Neuronal stem cell (in vitro differentiated cells): ENCODE measurements at regions not wholly inside any gene's neighbourhood (a gene's known extent, or its start where the extent isn't known, plus 50 kb on each side); places are given as distances from the start of the nearest gene placed in this dataset.

Experiments used
- DNase-seq: peaks from one replicate; pipeline ENCODE4 v3.0.0-alpha.2; 2013; ENCODE audit warnings: low spot score
- H2AFZ ChIP-seq: one replicate; pipeline ENCODE4 v1.6.1; 2013; ENCODE audit warnings: mild to moderate bottlenecking, low read length, inconsistent platforms
- H2AK5ac ChIP-seq: 2 replicates; pipeline ENCODE4 v1.6.1; 2013; ENCODE audit warnings: low read depth, mild to moderate bottlenecking, inconsistent platforms, low read length, moderate library complexity, mixed read lengths
- H2BK120ac ChIP-seq: 2 replicates; pipeline ENCODE4 v1.6.1; 2013; ENCODE audit warnings: low read depth, mild to moderate bottlenecking, inconsistent platforms, low read length, moderate library complexity, mixed read lengths
- H2BK12ac ChIP-seq: one replicate; pipeline ENCODE4 v1.6.1; 2013; ENCODE audit warnings: low read length, inconsistent platforms
- H2BK15ac ChIP-seq: 2 replicates; pipeline ENCODE4 v1.6.1; 2013; ENCODE audit warnings: mild to moderate bottlenecking, low read length, inconsistent platforms, mixed read lengths
- H2BK5ac ChIP-seq: one replicate; pipeline ENCODE4 v1.6.1; 2013; ENCODE audit warnings: inconsistent platforms, mild to moderate bottlenecking, low read length, moderate library complexity
- H3K14ac ChIP-seq: one replicate; pipeline ENCODE4 v1.6.1; 2013; ENCODE audit warnings: low read length, inconsistent platforms
- H3K18ac ChIP-seq: 2 replicates; pipeline ENCODE4 v1.6.1; 2013; ENCODE audit warnings: low read length, inconsistent platforms
- H3K23ac ChIP-seq: 2 replicates; pipeline ENCODE4 v1.6.1; 2013; ENCODE audit warnings: low read depth, mild to moderate bottlenecking, mixed read lengths, low read length, inconsistent platforms; ENCODE audit not compliant: poor library complexity
- H3K27ac ChIP-seq: replicated peaks from 3 replicates; pipeline ENCODE4 v1.5.1; 2013; ENCODE audit warnings: low read length, inconsistent platforms
- H3K27me3 ChIP-seq, 3 experiments: 2 replicates each; pipeline ENCODE4 v1.6.1; 2013; ENCODE audit warnings: low read length in 3 of 3, mild to moderate bottlenecking in 2 of 3, inconsistent platforms in 1 of 3, low read depth in 1 of 3, mixed read lengths in 1 of 3, moderate library complexity in 1 of 3; ENCODE audit not compliant: control insufficient read depth in 3 of 3, insufficient read depth in 3 of 3
- H3K36me3 ChIP-seq, 2 donors: replicated peaks in 1 of 2; 2 replicates each; pipeline ENCODE4 v1.6.1; 2013; ENCODE audit warnings: low read length in 2 of 2; ENCODE audit not compliant: control insufficient read depth in 2 of 2, insufficient read depth in 2 of 2
- H3K4ac ChIP-seq: 2 replicates; pipeline ENCODE4 v1.6.1; 2013; ENCODE audit warnings: inconsistent platforms, mild to moderate bottlenecking, low read length, moderate library complexity
- H3K4me1 ChIP-seq, 2 donors: 1 replicate in 1 of 2; 2 replicates in 1 of 2; pipeline ENCODE4 v1.6.1; 2013; ENCODE audit warnings: low read length in 2 of 2, low read depth in 1 of 2; ENCODE audit not compliant: control insufficient read depth in 2 of 2, insufficient read depth in 1 of 2
- H3K4me2 ChIP-seq: one replicate; pipeline ENCODE4 v1.6.1; 2013; ENCODE audit warnings: mild to moderate bottlenecking, low read length, inconsistent platforms; ENCODE audit not compliant: insufficient read depth, poor library complexity, severe bottlenecking
- H3K4me3 ChIP-seq, 2 donors: 2 replicates each; pipeline ENCODE4 v1.5.1; 2013; ENCODE audit warnings: low read length in 2 of 2, mild to moderate bottlenecking in 2 of 2, inconsistent platforms in 1 of 2, moderate library complexity in 1 of 2
- H3K79me1 ChIP-seq: one replicate; pipeline ENCODE4 v1.6.1; 2013; ENCODE audit warnings: low read depth, mild to moderate bottlenecking, inconsistent platforms, low read length, moderate library complexity
- H3K9ac ChIP-seq: one replicate; pipeline ENCODE4 v1.6.1; 2013; ENCODE audit warnings: mild to moderate bottlenecking, low read depth, low read length, inconsistent platforms; ENCODE audit not compliant: poor library complexity
- H3K9me3 ChIP-seq, 2 donors: replicated peaks in 1 of 2; 2 replicates each; pipeline versions ENCODE3 to v1.6.1; 2013; ENCODE audit warnings: low read length in 2 of 2, mild to moderate bottlenecking in 2 of 2, inconsistent platforms in 1 of 2, low read depth in 1 of 2, mixed read lengths in 1 of 2, moderate library complexity in 1 of 2; ENCODE audit not compliant: control insufficient read depth in 2 of 2, insufficient read depth in 1 of 2
- H4K8ac ChIP-seq: one replicate; pipeline ENCODE4 v1.6.1; 2013; ENCODE audit warnings: low read depth, mild to moderate bottlenecking, inconsistent platforms, low read length, moderate library complexity
- H4K91ac ChIP-seq: one replicate; pipeline ENCODE4 v1.6.1; 2013; ENCODE audit warnings: low read length, low read depth, mild to moderate bottlenecking, inconsistent platforms; ENCODE audit not compliant: poor library complexity
- WGBS, 2 donors: extraction: QIAGEN DNeasy Blood & Tissue Kit; methylation state at CpG; one replicate each; pipeline ENCODE4 v1.1.7; 2013; ENCODE audit warnings: missing lambda C conversion rate in 2 of 2, mixed read lengths in 1 of 2; ENCODE audit not compliant: insufficient read length in 2 of 2, insufficient replicate concordance in 1 of 2; ENCODE audit errors: extremely low coverage in 2 of 2; 5-methylcytosine and 5-hydroxymethylcytosine counted together

- H3K4me2 ChIP-seq: no peak overlapping the region
- WGBS, 2 donors: no CpG with 5 or more reads among the region's 3 CpGs
- H2BK120ac ChIP-seq: no peak overlapping the region
- no peak overlapping the region for H4K91ac ChIP-seq
- H3K9me3 ChIP-seq: no peaks in the 10 kb centered on the region
- H2AK5ac ChIP-seq: no peak overlapping the region
- H2BK5ac ChIP-seq: no peak overlapping the region
- no peak overlapping the region for H3K27ac ChIP-seq
- H3K9ac ChIP-seq: no peak overlapping the region
- H2BK15ac ChIP-seq: no peak overlapping the region
- no peak for DNase-seq
- H2AFZ ChIP-seq: no peak overlapping the region
- no peak overlapping the region for H3K4ac ChIP-seq
- no peak overlapping the region for H3K4me3 ChIP-seq
- H3K14ac ChIP-seq: no peak overlapping the region
- no peaks in the 10 kb centered on the region for H3K4me1 ChIP-seq
- H2BK12ac ChIP-seq: no peak overlapping the region
- H3K23ac ChIP-seq: no peak overlapping the region
- no peak overlapping the region for H3K18ac ChIP-seq
- no peak overlapping the region for H4K8ac ChIP-seq
- no peaks in the 10 kb centered on the region for H3K79me1 ChIP-seq
- no peaks in the 10 kb centered on the region for H3K27me3 ChIP-seq
- H3K36me3 ChIP-seq: no peaks in the 10 kb centered on the region
These were observed 2062.1 kb downstream of the PCDH9 start for GRCh38 chr13:65168026-65168425.

DNA sequence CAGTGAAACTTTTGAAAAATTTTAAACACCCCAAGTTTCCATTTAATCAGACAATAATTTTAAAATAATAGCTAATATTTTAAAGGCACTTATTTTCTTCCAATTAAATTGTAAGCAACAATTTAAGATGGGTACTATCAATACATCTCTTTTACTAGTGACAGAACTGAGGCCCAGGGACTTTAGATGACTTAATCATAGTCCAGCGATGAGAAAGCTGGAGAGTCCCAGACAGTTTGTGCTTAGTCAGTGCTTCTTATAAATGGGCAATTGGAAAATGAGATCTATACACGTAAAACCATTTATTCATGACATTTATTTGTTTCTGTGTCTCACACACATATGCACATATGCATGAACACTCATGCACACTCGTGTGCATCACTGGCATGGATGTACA lies 2063.5 kb downstream of the PCDH9 start:
- WGBS, 2 donors: no CpG with 5 or more reads among the region's 3 CpGs
- H3K4me2 ChIP-seq: no peak overlapping the region
- H3K4me1 ChIP-seq: no peaks in the 10 kb centered on the region
- no peak overlapping the region for H2BK5ac ChIP-seq
- no peak overlapping the region for H2AK5ac ChIP-seq
- H3K27me3 ChIP-seq: no peaks in the 10 kb centered on the region
- DNase-seq: no peak
- no peaks in the 10 kb centered on the region for H3K9me3 ChIP-seq
- no peak overlapping the region for H4K91ac ChIP-seq
- H4K8ac ChIP-seq: no peak overlapping the region
- H3K4ac ChIP-seq: no peak overlapping the region
- no peaks in the 10 kb centered on the region for H3K79me1 ChIP-seq
- H2AFZ ChIP-seq: no peak overlapping the region
- no peak overlapping the region for H3K4me3 ChIP-seq
- H2BK15ac ChIP-seq: no peak overlapping the region
- no peak overlapping the region for H2BK120ac ChIP-seq
- H3K9ac ChIP-seq: no peak overlapping the region
- H3K14ac ChIP-seq: no peak overlapping the region
- no peak overlapping the region for H2BK12ac ChIP-seq
- no peaks in the 10 kb centered on the region for H3K36me3 ChIP-seq
- H3K27ac ChIP-seq: no peak overlapping the region
- H3K23ac ChIP-seq: no peak overlapping the region
- no peak overlapping the region for H3K18ac ChIP-seq

- Histone ChIP-seq H3K27ac (no peak overlapping the region), H2BK12ac (no peak overlapping the region), H3K4me3 (no peak overlapping the region), H3K4ac (no peak overlapping the region), H4K91ac (no peak overlapping the region), H2BK15ac (no peak overlapping the region), H3K9ac (no peak overlapping the region), H3K9me3 (no peaks in the 10 kb centered on the region), H2AK5ac (no peak overlapping the region), H3K14ac (no peak overlapping the region), H3K18ac (no peak overlapping the region), H3K4me1 (no peaks in the 10 kb centered on the region), H3K27me3 (no peaks in the 10 kb centered on the region), H3K4me2 (no peak overlapping the region), H3K36me3 (no peaks in the 10 kb centered on the region), H3K79me1 (no peaks in the 10 kb centered on the region), H2BK5ac (no peak overlapping the region), H3K23ac (no peak overlapping the region), H4K8ac (no peak overlapping the region), H2BK120ac (no peak overlapping the region), H2AFZ (no peak overlapping the region)
- DNase-seq: no peak
- WGBS, 2 donors: no CpG with 5 or more reads among the region's 3 CpGs
These were observed 2070.3 kb downstream of the PCDH9 start for GRCh38 chr13:65159803-65160202.

DNA sequence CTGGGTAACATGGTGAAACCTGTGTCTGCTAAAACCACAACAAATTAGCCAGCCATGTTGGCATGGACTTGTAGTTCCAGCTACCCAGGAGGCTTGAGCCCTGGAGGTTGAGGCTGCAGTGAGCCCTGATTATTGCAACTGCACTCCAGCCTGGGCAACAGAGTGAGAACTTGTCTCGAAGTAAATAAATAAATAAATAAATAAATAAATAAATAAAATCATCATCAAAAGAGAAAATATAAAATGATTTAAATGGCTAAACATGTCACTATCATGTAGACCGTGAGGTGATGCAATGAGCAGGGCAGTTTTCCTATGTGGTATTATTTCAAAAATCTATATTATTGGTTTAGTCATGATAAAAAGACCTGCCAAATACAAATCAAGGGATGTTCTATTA lies 2074.3 kb downstream of the PCDH9 start:
- DNase-seq: no peak
- Histone ChIP-seq H3K23ac (no peak overlapping the region), H3K4ac (no peak overlapping the region), H4K91ac (no peak overlapping the region), H3K27me3 (no peaks in the 10 kb centered on the region), H2BK15ac (no peak overlapping the region), H3K9ac (no peak overlapping the region), H3K4me3 (no peak overlapping the region), H3K4me1 (no peaks in the 10 kb centered on the region), H3K14ac (no peak overlapping the region), H3K27ac (no peak overlapping the region), H3K4me2 (no peak overlapping the region), H2BK5ac (no peak overlapping the region), H2BK12ac (no peak overlapping the region), H3K36me3 (no peaks in the 10 kb centered on the region), H3K79me1 (no peaks in the 10 kb centered on the region), H3K9me3 (no peaks in the 10 kb centered on the region), H2BK120ac (no peak overlapping the region), H2AFZ (no peak overlapping the region), H3K18ac (no peak overlapping the region), H4K8ac (no peak overlapping the region), H2AK5ac (no peak overlapping the region)
- no CpG with 5 or more reads among the region's 2 CpGs for WGBS, 2 donors
